ENCODE measurements at regions not wholly inside any gene's neighbourhood (a gene's known extent, or its start where the extent isn't known, plus 50 kb on each side); places are given as distances from the start of the nearest gene placed in this dataset.

DNA sequence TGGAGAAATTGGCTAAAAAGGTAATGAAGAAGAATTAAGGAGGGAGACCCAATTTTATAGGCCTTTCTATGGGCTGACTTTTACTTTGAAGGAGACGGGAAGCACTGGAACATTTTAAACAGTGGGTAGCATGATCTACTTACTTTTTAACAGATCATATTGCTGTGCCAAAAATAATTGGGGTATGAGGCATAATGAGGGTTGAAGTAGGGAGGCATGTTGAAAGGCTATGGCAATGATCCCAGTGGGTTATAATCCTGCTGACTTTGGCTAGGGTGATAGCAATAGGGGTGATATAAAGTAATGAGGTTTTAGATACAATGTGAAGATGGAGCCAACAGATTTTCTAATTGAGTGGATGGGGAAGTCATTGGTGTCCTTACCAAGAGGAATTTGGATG, 73.2 kb downstream of the GPR37 start:
- no peak for DNase-seq (ENCODE audit: low spot score)
- H3K36me3 Mint-ChIP-seq (ENCODE audit: low read depth) = no peaks in the 10 kb centered on the region
- H3K9me3 Mint-ChIP-seq = no peaks in the 10 kb centered on the region
- no peak overlapping the region for H3K4me3 Mint-ChIP-seq (ENCODE audit: low read depth)
- H3K27me3 Mint-ChIP-seq (ENCODE audit: low read depth) = no peaks in the 10 kb centered on the region
- H3K4me1 Mint-ChIP-seq (ENCODE audit: low read depth) = no peaks in the 10 kb centered on the region
- intact Hi-C loops (cut with micrococcal nuclease) = no loop called here
- no peak overlapping the region for H3K27ac Mint-ChIP-seq

- H3K4me1 Mint-ChIP-seq (ENCODE audit: low read depth) = no peaks in the 10 kb centered on the region
- H3K27me3 Mint-ChIP-seq (ENCODE audit: low read depth) = no peaks in the 10 kb centered on the region
- H3K9me3 Mint-ChIP-seq = no peaks in the 10 kb centered on the region
- H3K4me3 Mint-ChIP-seq (ENCODE audit: low read depth) = no peak overlapping the region
- intact Hi-C loops (cut with micrococcal nuclease) = no loop called here
- H3K36me3 Mint-ChIP-seq (ENCODE audit: low read depth) = no peaks in the 10 kb centered on the region
- DNase-seq (ENCODE audit: low spot score) = no peak
- H3K27ac Mint-ChIP-seq = no peak overlapping the region
Measured at GRCh38 chr7:124690840-124691239, 74.8 kb downstream of the GPR37 start.

DNA sequence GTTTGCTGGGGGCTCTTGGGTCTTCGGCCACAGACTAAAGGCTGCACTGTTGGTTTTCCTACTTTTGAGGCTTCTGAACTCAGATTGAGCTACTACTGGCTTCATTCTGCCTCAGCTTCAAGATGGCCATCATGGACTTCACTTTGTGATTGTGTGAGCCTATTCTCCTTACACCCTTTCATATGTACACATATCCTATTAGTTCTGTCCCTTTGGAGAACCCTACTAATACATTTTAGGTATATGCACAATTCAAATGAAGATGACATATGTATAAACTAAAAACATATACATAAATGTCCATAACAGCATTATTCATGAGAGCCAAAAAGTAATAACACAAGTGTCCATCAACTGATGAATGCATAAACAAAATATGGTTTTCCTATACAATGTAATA, 75.7 kb downstream of the GPR37 start:
- intact Hi-C loops (cut with micrococcal nuclease) = no loop called here

DNA sequence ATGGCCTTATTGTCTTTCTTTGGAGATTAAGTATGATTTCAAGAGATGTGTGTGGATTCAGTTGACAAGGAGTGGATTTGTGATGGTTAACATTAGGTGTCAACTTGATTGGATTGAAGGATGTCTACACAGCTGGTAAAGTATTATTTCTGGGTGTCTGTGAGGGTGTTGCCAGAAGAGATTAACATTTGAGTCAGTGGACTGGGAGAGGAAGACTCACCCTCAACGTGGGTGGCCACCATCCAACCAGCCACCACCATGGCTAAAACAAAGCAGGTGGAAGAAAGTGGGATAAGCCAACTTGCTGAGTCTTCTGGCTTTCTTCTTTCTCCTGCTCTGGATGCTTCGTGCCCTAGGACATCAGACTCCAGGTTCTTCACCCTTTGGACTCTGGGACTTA, 76.1 kb downstream of the GPR37 start:
- H3K9me3 Mint-ChIP-seq = no peaks in the 10 kb centered on the region
- no peak overlapping the region for H3K27ac Mint-ChIP-seq
- H3K36me3 Mint-ChIP-seq (ENCODE audit: low read depth) = no peaks in the 10 kb centered on the region
- no peaks in the 10 kb centered on the region for H3K4me1 Mint-ChIP-seq (ENCODE audit: low read depth)
- H3K4me3 Mint-ChIP-seq (ENCODE audit: low read depth) = no peak overlapping the region
- intact Hi-C loops (cut with micrococcal nuclease) = no loop called here
- H3K27me3 Mint-ChIP-seq (ENCODE audit: low read depth) = no peaks in the 10 kb centered on the region
- DNase-seq (ENCODE audit: low spot score) = no peak

More for the DNA sequence above, 75.7 kb downstream of the GPR37 start:
- Mint-ChIP-seq H3K27ac (no peak overlapping the region), H3K4me3 (ENCODE audit: low read depth) (no peak overlapping the region), H3K36me3 (ENCODE audit: low read depth) (no peaks in the 10 kb centered on the region), H3K4me1 (ENCODE audit: low read depth) (no peaks in the 10 kb centered on the region), H3K9me3 (no peaks in the 10 kb centered on the region), H3K27me3 (ENCODE audit: low read depth) (no peaks in the 10 kb centered on the region)
- DNase-seq (ENCODE audit: low spot score) = no peak

DNA sequence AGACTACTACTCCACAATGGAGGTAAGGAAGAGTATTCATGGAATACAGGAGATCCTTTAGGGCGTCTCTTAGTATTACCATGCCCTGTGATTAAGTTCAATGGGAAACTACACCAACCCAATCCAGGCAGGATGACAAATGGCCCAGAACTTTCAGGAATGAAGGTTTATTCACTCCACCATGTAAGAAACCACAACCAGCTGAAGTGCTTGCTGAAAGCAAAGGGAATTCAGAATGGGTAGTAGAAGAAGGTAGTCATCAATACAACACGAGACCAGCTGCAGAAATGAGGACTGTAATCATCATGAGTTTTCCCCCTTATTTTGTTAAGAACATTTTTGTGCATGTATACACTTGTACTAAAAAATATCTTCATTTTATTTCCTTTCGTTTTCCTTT, 76.6 kb downstream of the GPR37 start:
- Mint-ChIP-seq H3K4me1 (ENCODE audit: low read depth) (no peaks in the 10 kb centered on the region), H3K36me3 (ENCODE audit: low read depth) (no peaks in the 10 kb centered on the region), H3K27ac (no peak overlapping the region), H3K4me3 (ENCODE audit: low read depth) (no peak overlapping the region), H3K9me3 (no peaks in the 10 kb centered on the region), H3K27me3 (ENCODE audit: low read depth) (no peaks in the 10 kb centered on the region)
- intact Hi-C loops (cut with micrococcal nuclease) = no loop called here
- no peak for DNase-seq (ENCODE audit: low spot score)

DNA sequence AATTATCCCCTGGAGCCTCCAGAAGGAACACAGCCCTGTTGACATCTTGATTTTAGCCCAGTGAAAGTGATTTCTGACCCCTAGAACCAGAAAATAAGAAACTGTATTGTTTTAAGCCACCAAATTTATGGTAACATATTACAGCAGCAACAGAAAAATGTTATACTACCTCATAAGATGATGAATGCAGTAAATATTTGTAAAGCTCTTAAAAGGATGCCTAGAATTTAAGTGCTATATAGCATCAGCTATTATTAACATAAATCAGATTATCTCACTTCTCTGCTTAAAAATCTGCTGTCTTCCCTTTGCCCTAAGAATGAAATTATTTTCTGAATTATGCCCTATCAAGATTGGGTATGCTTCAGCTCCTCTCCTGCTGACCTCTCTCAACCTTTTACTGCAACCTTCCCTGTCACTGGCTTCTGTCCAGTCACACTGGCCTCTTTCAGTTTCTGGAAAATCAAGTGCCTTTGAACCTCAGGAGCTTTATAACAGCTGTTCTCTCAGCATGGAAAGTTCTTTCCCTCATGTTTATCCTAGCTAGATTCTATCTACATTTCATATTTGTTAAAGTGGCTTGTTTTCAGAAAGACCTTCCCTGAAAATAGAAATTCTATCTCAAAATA, 78.9 kb downstream of the GPR37 start:
- no peak for DNase-seq (ENCODE audit: low spot score)
- intact Hi-C loops (cut with micrococcal nuclease) = no loop called here
- Mint-ChIP-seq H3K4me3 (ENCODE audit: low read depth) (no peak overlapping the region), H3K27me3 (ENCODE audit: low read depth) (no peaks in the 10 kb centered on the region), H3K4me1 (ENCODE audit: low read depth) (no peaks in the 10 kb centered on the region), H3K9me3 (no peaks in the 10 kb centered on the region), H3K36me3 (ENCODE audit: low read depth) (no peaks in the 10 kb centered on the region), H3K27ac (no peak overlapping the region)

GRCh38 chr7:124681946-124682345, 83.6 kb downstream of the GPR37 start:
- no peaks in the 10 kb centered on the region for H3K4me1 Mint-ChIP-seq (ENCODE audit: low read depth)
- no peak overlapping the region for H3K4me3 Mint-ChIP-seq (ENCODE audit: low read depth)
- DNase-seq (ENCODE audit: low spot score) = no peak
- intact Hi-C loops (cut with micrococcal nuclease) = no loop called here
- H3K27ac Mint-ChIP-seq = no peak overlapping the region
- H3K27me3 Mint-ChIP-seq (ENCODE audit: low read depth) = no peaks in the 10 kb centered on the region
- no peaks in the 10 kb centered on the region for H3K36me3 Mint-ChIP-seq (ENCODE audit: low read depth)
- no peaks in the 10 kb centered on the region for H3K9me3 Mint-ChIP-seq

DNA sequence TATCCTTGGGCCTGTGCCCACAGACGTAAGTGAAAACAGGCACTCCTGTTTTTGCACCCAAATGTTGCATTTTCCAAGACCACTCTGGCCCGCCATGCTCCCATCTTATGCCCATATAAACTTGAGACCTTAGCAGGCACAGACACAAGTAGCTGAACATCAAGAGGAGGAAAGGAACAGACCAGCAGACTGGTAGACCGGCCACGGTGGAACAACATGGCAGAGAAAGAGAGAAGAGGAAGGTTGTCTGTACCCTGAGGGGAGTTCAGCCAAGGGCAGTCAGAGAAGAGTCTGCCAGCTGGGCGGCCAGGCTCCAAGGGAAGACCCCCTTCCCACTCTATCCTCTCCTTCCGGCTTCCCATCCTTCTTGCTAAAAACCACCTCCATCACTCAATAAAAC, 85.3 kb downstream of the GPR37 start:
- no peaks in the 10 kb centered on the region for H3K36me3 Mint-ChIP-seq (ENCODE audit: low read depth)
- H3K27ac Mint-ChIP-seq = no peak overlapping the region
- H3K4me1 Mint-ChIP-seq (ENCODE audit: low read depth) = no peaks in the 10 kb centered on the region
- intact Hi-C loops (cut with micrococcal nuclease) = no loop called here
- no peak overlapping the region for H3K4me3 Mint-ChIP-seq (ENCODE audit: low read depth)
- H3K9me3 Mint-ChIP-seq = no peaks in the 10 kb centered on the region
- H3K27me3 Mint-ChIP-seq (ENCODE audit: low read depth) = no peaks in the 10 kb centered on the region
- no peak for DNase-seq (ENCODE audit: low spot score)

DNA sequence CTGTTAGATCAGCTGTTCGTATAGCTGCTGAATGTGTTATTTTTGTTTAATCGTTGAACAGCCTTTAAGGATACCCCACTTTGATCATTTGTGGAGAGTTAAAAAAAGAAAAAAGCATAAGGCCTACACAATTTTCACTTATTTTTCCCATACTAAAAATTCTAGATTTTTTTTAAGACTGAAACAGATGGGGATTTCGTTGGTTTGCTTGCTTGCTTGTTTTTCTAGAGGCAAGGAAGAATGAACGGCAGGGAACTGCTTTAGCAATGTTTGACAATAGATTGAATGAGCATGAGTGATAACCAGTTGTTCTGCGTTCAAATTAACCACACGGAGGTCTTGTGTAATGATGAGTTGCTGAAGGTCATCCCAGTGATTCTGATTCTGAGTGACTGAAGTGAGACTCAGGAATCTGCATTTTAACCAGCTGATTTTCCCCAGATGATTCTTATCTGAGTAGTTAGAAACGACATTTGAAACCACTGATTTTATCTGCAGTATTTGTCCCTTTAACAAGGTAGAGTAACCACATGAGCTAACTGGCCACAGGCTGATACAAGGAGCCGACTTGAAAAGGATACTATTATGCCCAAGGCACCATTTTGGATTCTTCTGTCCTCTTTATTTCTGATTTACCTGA, 85.9 kb downstream of the GPR37 start:
- Mint-ChIP-seq H3K36me3 (ENCODE audit: low read depth) (no peaks in the 10 kb centered on the region), H3K4me3 (ENCODE audit: low read depth) (no peak overlapping the region), H3K27ac (no peak overlapping the region), H3K9me3 (no peaks in the 10 kb centered on the region), H3K4me1 (ENCODE audit: low read depth) (no peaks in the 10 kb centered on the region), H3K27me3 (ENCODE audit: low read depth) (no peaks in the 10 kb centered on the region)
- no peak for DNase-seq (ENCODE audit: low spot score)
- intact Hi-C loops (cut with micrococcal nuclease) = no loop called here

DNA sequence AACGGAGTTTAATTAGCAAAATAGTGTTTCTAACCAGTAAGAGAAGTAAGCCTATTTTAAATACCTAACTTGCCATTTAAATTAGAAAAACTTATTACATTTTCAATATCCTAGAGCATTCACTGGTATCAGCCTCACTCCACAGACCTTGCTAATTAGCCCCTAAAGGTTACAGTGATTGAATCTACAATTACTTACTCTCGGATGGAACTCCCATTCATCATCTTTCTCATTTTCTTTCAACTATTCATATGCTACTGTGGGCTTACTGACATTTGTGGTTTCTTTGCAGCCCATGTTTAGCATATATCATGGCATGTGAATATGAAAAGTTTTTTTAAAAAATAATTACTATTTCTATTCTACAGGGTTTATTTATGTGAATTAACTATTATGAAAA, 86.4 kb downstream of the GPR37 start:
- DNase-seq (ENCODE audit: low spot score) = no peak
- H3K4me3 Mint-ChIP-seq (ENCODE audit: low read depth) = no peak overlapping the region
- H3K9me3 Mint-ChIP-seq = no peaks in the 10 kb centered on the region
- no peaks in the 10 kb centered on the region for H3K36me3 Mint-ChIP-seq (ENCODE audit: low read depth)
- H3K27me3 Mint-ChIP-seq (ENCODE audit: low read depth) = no peaks in the 10 kb centered on the region
- intact Hi-C loops (cut with micrococcal nuclease) = no loop called here
- no peak overlapping the region for H3K27ac Mint-ChIP-seq
- H3K4me1 Mint-ChIP-seq (ENCODE audit: low read depth) = no peaks in the 10 kb centered on the region

DNA sequence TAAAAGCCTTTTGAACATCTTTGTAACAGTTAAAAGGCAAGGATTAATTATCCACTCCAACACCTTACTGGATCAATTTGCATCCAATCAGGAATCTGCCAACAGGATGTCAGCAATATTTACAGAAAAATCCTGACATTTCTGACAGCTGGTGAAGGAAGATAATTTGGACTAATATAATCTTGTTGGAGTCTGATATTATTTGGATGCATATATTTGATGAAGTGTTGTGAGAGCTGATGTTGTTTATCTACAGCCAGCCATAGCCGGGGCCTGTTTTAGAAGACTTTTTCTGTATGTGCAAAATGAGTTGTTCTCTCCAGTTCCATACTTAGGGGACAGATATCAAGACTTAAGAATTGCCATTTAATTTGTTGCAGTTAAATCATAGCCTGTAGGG, 91.1 kb downstream of the GPR37 start:
- no peak overlapping the region for H3K27ac Mint-ChIP-seq
- no peaks in the 10 kb centered on the region for H3K9me3 Mint-ChIP-seq
- no peak for DNase-seq (ENCODE audit: low spot score)
- H3K27me3 Mint-ChIP-seq (ENCODE audit: low read depth) = no peaks in the 10 kb centered on the region
- intact Hi-C loops (cut with micrococcal nuclease) = no loop called here
- no peaks in the 10 kb centered on the region for H3K4me1 Mint-ChIP-seq (ENCODE audit: low read depth)
- no peaks in the 10 kb centered on the region for H3K36me3 Mint-ChIP-seq (ENCODE audit: low read depth)
- no peak overlapping the region for H3K4me3 Mint-ChIP-seq (ENCODE audit: low read depth)

GRCh38 chr7:124672011-124672410, 93.6 kb downstream of the GPR37 start:
- H3K4me3 Mint-ChIP-seq (ENCODE audit: low read depth) = no peak overlapping the region
- intact Hi-C loops (cut with micrococcal nuclease) = no loop called here
- no peaks in the 10 kb centered on the region for H3K4me1 Mint-ChIP-seq (ENCODE audit: low read depth)
- no peaks in the 10 kb centered on the region for H3K27me3 Mint-ChIP-seq (ENCODE audit: low read depth)
- H3K27ac Mint-ChIP-seq = no peak overlapping the region
- no peaks in the 10 kb centered on the region for H3K36me3 Mint-ChIP-seq (ENCODE audit: low read depth)
- H3K9me3 Mint-ChIP-seq = no peaks in the 10 kb centered on the region
- DNase-seq (ENCODE audit: low spot score) = no peak

GRCh38 chr7:124667312-124668153, 98.1 kb downstream of the GPR37 start:
- no peaks in the 10 kb centered on the region for H3K27me3 Mint-ChIP-seq (ENCODE audit: low read depth)
- no peaks in the 10 kb centered on the region for H3K9me3 Mint-ChIP-seq
- intact Hi-C loops (cut with micrococcal nuclease) = no loop called here
- H3K4me3 Mint-ChIP-seq (ENCODE audit: low read depth) = no peak overlapping the region
- DNase-seq (ENCODE audit: low spot score) = no peak
- H3K4me1 Mint-ChIP-seq (ENCODE audit: low read depth) = no peaks in the 10 kb centered on the region
- H3K27ac Mint-ChIP-seq = no peak overlapping the region
- H3K36me3 Mint-ChIP-seq (ENCODE audit: low read depth) = no peaks in the 10 kb centered on the region
